MM.1S (cell line): ENCODE measurements at regions not wholly inside any gene's neighbourhood (a gene's known extent, or its start where the extent isn't known, plus 50 kb on each side); places are given as distances from the start of the nearest gene placed in this dataset.

Experiments used
- DNase-seq: peaks from one replicate; pipeline ENCODE4 v3.0.0-alpha.2; 2015
- H2AFZ ChIP-seq: fragments of 300-600 bp; sonication (generic); 2 replicates; pipeline ENCODE4 v1.6.0; 2016; ENCODE audit warnings: antibody characterized with exemption, low read length
- H3F3A ChIP-seq: fragments of 300-600 bp; sonication (generic); 2 replicates; pipeline ENCODE4 v1.6.1; 2016; ENCODE audit warnings: mild to moderate bottlenecking, antibody characterized with exemption, low read length, moderate library complexity, mixed read lengths; ENCODE audit not compliant: insufficient read depth
- H3K27ac ChIP-seq: fragments of 300-600 bp; sonication (generic); 2 replicates; pipeline ENCODE4 v1.5.1; 2016; ENCODE audit warnings: mild to moderate bottlenecking, low read length
- H3K27me3 ChIP-seq: fragments of 300-600 bp; sonication (generic); replicated peaks from 2 replicates; pipeline ENCODE4 v1.6.0; 2016; ENCODE audit warnings: low read length; ENCODE audit not compliant: insufficient read depth
- H3K36me3 ChIP-seq: fragments of 300-600 bp; sonication (generic); replicated peaks from 2 replicates; pipeline ENCODE4 v1.6.1; 2016; ENCODE audit warnings: mild to moderate bottlenecking, low read length, mixed read lengths; ENCODE audit not compliant: insufficient read depth
- H3K4me1 ChIP-seq: fragments of 300-600 bp; sonication (generic); 2 replicates; pipeline ENCODE4 v1.6.1; 2016; ENCODE audit warnings: low read length, mixed read lengths
- H3K4me2 ChIP-seq: fragments of 300-600 bp; sonication (generic); 2 replicates; pipeline ENCODE4 v1.6.0; 2016; ENCODE audit warnings: low read depth, low read length
- H3K4me3 ChIP-seq: fragments of 300-600 bp; sonication (generic); 2 replicates; pipeline ENCODE4 v1.5.1; 2016; ENCODE audit warnings: low read length, mixed read lengths
- H3K79me2 ChIP-seq: fragments of 300-600 bp; sonication (generic); 2 replicates; pipeline ENCODE4 v1.6.1; 2016; ENCODE audit warnings: mixed run types, low read length, mixed read lengths
- H3K9ac ChIP-seq: fragments of 300-600 bp; sonication (generic); 2 replicates; pipeline ENCODE4 v1.6.1; 2016; ENCODE audit warnings: low read length, mixed read lengths
- H3K9me2 ChIP-seq: fragments of 300-600 bp; sonication (generic); replicated peaks from 2 replicates; pipeline ENCODE4 v1.6.1; 2016; ENCODE audit warnings: mild to moderate bottlenecking, low read length, mixed read lengths; ENCODE audit not compliant: insufficient read depth
- H3K9me3 ChIP-seq: fragments of 300-600 bp; sonication (generic); replicated peaks from 2 replicates; pipeline ENCODE4 v1.6.1; 2016; ENCODE audit warnings: mild to moderate bottlenecking, low read length, mixed read lengths; ENCODE audit not compliant: insufficient read depth
- H4K20me1 ChIP-seq: fragments of 300-600 bp; sonication (generic); 2 replicates; pipeline ENCODE4 v1.6.1; 2016; ENCODE audit warnings: mild to moderate bottlenecking, low read length, moderate library complexity, mixed read lengths; ENCODE audit not compliant: insufficient read depth
- EZH2 ChIP-seq: fragments of 300-600 bp; sonication (generic); optimal IDR thresholded peaks from 2 replicates; pipeline ENCODE3; 2017; ENCODE audit warnings: low read depth, mild to moderate bottlenecking, antibody characterized with exemption, low read length, mixed read lengths
- EZH2phosphoT487 ChIP-seq: fragments of 300-600 bp; sonication (generic); IDR thresholded peaks from 2 replicates; pipeline ENCODE4 v1.6.1; 2018; ENCODE audit warnings: antibody characterized with exemption, low read length
- TF ChIP-seq, protein P1 (sequence below): fragments of 300-600 bp; sonication (generic); IDR thresholded peaks from 2 replicates; pipeline ENCODE4 v1.5.1; 2016; ENCODE audit warnings: antibody characterized with exemption, low read length, mixed read lengths

- no peak overlapping the region for H3K4me2 ChIP-seq
- H4K20me1 ChIP-seq: no peaks in the 10 kb centered on the region
- H2AFZ ChIP-seq: no peak overlapping the region
- H3K4me3 ChIP-seq: no peak overlapping the region
- no peak overlapping the region for H3K9ac ChIP-seq
- TF ChIP-seq, protein P1, sequence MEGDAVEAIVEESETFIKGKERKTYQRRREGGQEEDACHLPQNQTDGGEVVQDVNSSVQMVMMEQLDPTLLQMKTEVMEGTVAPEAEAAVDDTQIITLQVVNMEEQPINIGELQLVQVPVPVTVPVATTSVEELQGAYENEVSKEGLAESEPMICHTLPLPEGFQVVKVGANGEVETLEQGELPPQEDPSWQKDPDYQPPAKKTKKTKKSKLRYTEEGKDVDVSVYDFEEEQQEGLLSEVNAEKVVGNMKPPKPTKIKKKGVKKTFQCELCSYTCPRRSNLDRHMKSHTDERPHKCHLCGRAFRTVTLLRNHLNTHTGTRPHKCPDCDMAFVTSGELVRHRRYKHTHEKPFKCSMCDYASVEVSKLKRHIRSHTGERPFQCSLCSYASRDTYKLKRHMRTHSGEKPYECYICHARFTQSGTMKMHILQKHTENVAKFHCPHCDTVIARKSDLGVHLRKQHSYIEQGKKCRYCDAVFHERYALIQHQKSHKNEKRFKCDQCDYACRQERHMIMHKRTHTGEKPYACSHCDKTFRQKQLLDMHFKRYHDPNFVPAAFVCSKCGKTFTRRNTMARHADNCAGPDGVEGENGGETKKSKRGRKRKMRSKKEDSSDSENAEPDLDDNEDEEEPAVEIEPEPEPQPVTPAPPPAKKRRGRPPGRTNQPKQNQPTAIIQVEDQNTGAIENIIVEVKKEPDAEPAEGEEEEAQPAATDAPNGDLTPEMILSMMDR: no peak
- TF ChIP-seq EZH2 (no peak), EZH2phosphoT487 (no peak)
- H3K27ac ChIP-seq: no peak overlapping the region
- peaks cover 11% of the 10 kb centered on the region for H3K4me1 ChIP-seq
- no peaks in the 10 kb centered on the region for H3K36me3 ChIP-seq
- no peak for DNase-seq
- no peaks in the 10 kb centered on the region for H3K27me3 ChIP-seq
- H3K9me2 ChIP-seq: no peaks in the 10 kb centered on the region
- H3F3A ChIP-seq: no peaks in the 10 kb centered on the region
- H3K9me3 ChIP-seq: no peaks in the 10 kb centered on the region
- no peaks in the 10 kb centered on the region for H3K79me2 ChIP-seq
These were observed 263.0 kb downstream of the NDUFA10 start for GRCh38 chr2:239762106-239762505.

DNA sequence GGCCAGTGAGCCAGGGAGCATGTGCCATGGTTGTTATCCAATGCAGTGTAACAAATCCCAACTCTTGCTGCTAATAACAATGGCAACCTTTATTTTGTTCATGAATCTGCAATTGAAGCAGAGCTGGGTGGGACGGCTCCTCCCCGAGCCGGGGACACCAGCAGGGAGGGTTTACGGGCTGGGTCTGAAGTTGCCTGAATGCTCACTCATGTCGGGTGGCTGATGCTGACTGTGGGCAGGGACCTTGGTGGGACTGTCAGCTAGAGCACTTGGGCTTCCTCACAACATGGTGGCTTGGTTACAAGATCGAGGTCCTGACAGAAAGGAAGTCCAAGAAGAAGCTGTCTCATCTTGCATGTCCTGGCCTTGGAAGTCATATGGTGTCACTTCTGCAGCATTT lies 264.5 kb downstream of the NDUFA10 start:
- H3K4me2 ChIP-seq: no peak overlapping the region
- TF ChIP-seq EZH2phosphoT487: no peak
- TF ChIP-seq EZH2: no peak
- TF ChIP-seq, protein P1: no peak
- DNase-seq: no peak
- no peaks in the 10 kb centered on the region for H4K20me1 ChIP-seq
- no peaks in the 10 kb centered on the region for H3K27me3 ChIP-seq
- H3K9me2 ChIP-seq: no peaks in the 10 kb centered on the region
- H2AFZ ChIP-seq: no peak overlapping the region
- no peak overlapping the region for H3K9ac ChIP-seq
- no peaks in the 10 kb centered on the region for H3K36me3 ChIP-seq
- no peaks in the 10 kb centered on the region for H3K9me3 ChIP-seq
- no peak overlapping the region for H3K27ac ChIP-seq
- H3K4me3 ChIP-seq: no peak overlapping the region
- H3K4me1 ChIP-seq: 0 out of 2 replicates have a peak, but pooled peaks cover 10% of the 10 kb centered on the region
- H3F3A ChIP-seq: no peaks in the 10 kb centered on the region
- H3K79me2 ChIP-seq: no peaks in the 10 kb centered on the region

DNA sequence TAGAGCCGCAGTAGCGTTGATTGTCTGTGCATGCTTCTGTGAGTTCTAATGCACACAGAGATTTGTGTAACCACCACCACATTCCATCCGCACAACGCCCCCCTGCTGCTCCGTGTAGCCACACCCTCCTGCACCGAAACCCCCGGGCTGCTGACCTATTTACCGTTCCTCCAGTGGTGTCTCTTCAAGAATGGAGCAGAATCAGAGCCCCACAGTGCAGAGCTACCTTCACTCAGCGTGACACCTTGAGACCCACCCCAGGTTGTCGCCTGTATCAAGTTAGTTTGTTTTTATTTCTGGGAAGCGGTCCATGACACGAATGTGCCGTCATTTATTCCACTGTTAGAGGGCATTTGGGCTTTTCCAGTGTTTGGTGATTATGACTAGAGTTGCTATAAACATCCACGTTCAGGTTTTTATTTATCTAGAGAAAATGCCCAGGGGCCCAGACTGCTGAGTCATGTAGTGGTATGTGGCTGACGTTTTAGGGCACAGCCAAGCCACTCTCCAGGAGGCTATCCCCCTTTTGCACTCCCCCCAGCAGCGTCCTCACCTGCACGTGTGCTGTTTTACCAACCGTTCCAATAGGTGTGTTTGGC lies 266.8 kb downstream of the NDUFA10 start:
- no peaks in the 10 kb centered on the region for H3F3A ChIP-seq
- no peaks in the 10 kb centered on the region for H3K79me2 ChIP-seq
- no peak overlapping the region for H3K4me2 ChIP-seq
- no peaks in the 10 kb centered on the region for H3K9me3 ChIP-seq
- TF ChIP-seq EZH2phosphoT487 (no peak), EZH2 (no peak)
- TF ChIP-seq, protein P1: no peak
- H3K4me1 ChIP-seq: 0 out of 2 replicates have a peak, but pooled peaks cover 10% of the 10 kb centered on the region
- no peaks in the 10 kb centered on the region for H3K36me3 ChIP-seq
- no peak overlapping the region for H3K9ac ChIP-seq
- no peak overlapping the region for H3K4me3 ChIP-seq
- no peaks in the 10 kb centered on the region for H4K20me1 ChIP-seq
- no peaks in the 10 kb centered on the region for H3K9me2 ChIP-seq
- no peaks in the 10 kb centered on the region for H3K27me3 ChIP-seq
- no peak for DNase-seq
- H2AFZ ChIP-seq: no peak overlapping the region
- H3K27ac ChIP-seq: no peak overlapping the region
